ENCODE measurements at regions not wholly inside any gene's neighbourhood (a gene's known extent, or its start where the extent isn't known, plus 50 kb on each side); places are given as distances from the start of the nearest gene placed in this dataset.

DNA sequence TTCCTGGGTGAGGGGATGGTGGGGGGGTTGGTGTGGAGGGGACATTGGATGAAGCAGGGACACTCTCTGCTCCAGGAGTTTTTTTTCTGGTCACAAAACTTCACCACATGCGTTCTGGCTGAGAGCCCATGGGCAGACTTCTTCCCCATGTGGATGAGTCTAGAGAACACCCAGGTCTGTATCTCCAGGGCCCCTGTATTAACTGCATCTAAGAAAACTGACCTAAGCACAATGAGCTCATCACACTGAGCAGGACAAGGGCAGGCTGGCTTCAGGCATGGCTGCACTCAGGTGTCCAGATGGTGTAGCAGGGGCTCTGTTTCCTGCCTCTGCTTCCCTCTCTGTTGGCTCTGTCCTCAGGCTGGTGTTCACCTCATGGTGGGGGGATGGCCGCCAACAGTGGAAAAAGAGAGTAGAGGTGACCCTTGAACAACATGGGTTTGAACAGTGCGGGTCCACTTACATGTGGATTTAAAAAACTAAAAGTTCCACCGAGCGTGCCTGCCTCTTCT is 85.3 kb upstream of the STC2 start:
- no peak for TF ChIP-seq EZH2phosphoT487 (conservative IDR thresholded peaks at IDR 0.05; ENCODE audit: low read length)
- TF ChIP-seq, protein P1, sequence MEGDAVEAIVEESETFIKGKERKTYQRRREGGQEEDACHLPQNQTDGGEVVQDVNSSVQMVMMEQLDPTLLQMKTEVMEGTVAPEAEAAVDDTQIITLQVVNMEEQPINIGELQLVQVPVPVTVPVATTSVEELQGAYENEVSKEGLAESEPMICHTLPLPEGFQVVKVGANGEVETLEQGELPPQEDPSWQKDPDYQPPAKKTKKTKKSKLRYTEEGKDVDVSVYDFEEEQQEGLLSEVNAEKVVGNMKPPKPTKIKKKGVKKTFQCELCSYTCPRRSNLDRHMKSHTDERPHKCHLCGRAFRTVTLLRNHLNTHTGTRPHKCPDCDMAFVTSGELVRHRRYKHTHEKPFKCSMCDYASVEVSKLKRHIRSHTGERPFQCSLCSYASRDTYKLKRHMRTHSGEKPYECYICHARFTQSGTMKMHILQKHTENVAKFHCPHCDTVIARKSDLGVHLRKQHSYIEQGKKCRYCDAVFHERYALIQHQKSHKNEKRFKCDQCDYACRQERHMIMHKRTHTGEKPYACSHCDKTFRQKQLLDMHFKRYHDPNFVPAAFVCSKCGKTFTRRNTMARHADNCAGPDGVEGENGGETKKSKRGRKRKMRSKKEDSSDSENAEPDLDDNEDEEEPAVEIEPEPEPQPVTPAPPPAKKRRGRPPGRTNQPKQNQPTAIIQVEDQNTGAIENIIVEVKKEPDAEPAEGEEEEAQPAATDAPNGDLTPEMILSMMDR (IDR thresholded peaks at IDR 0.05; ENCODE audit: insufficient read depth, low read length, poor library complexity, severe bottlenecking), result no peak

Measured in SU-DHL-6 (cell line).